SU-DHL-6 (cell line): ENCODE measurements at regions not wholly inside any gene's neighbourhood (a gene's known extent, or its start where the extent isn't known, plus 50 kb on each side); places are given as distances from the start of the nearest gene placed in this dataset.

Source experiments
- H2AFZ ChIP-seq: fragments of 200-600 bp; sonication (generic); 2 replicates; pipeline ENCODE4 v1.6.1; 2014; ENCODE audit warnings: low read depth, mild to moderate bottlenecking, moderate library complexity, mixed read lengths, antibody characterized with exemption, low read length; ENCODE audit not compliant: severe bottlenecking
- H3F3A ChIP-seq: fragments of 200-600 bp; shearing (Covaris generic); 2 replicates; pipeline ENCODE4 v1.6.0; 2016; ENCODE audit warnings: antibody characterized with exemption, mild to moderate bottlenecking; ENCODE audit not compliant: insufficient read depth
- H3K27ac ChIP-seq: fragments of 200-600 bp; sonication (generic); 2 replicates; pipeline ENCODE4 v1.5.1; 2016; ENCODE audit warnings: low read depth, mild to moderate bottlenecking, low read length, moderate library complexity, mixed read lengths
- H3K27me3 ChIP-seq: fragments of 200-600 bp; sonication (generic), shearing (Covaris generic); 2 replicates; pipeline ENCODE4 v1.6.0; 2014; ENCODE audit warnings: mild to moderate bottlenecking, low read length
- H3K36me3 ChIP-seq: fragments of 200-600 bp; sonication (generic); 2 replicates; pipeline ENCODE4 v1.6.1; 2014; ENCODE audit warnings: mild to moderate bottlenecking, low read length, mixed read lengths
- H3K4me2 ChIP-seq: fragments of 300-600, 200-600 bp; shearing (Covaris generic), sonication (generic); 2 replicates; pipeline ENCODE4 v1.6.0; 2014; ENCODE audit warnings: low read length, low read depth, mild to moderate bottlenecking; ENCODE audit not compliant: poor library complexity, severe bottlenecking
- H3K4me3 ChIP-seq: fragments of 200-600 bp; sonication (generic); 2 replicates; pipeline ENCODE4 v1.5.1; 2014; ENCODE audit warnings: antibody characterized with exemption, low read length, mild to moderate bottlenecking, mixed read lengths; ENCODE audit not compliant: insufficient read depth, poor library complexity, severe bottlenecking
- H3K79me2 ChIP-seq: fragments of 200-600 bp; sonication (generic); 2 replicates; pipeline ENCODE4 v1.6.1; 2014; ENCODE audit warnings: mild to moderate bottlenecking, low read length, moderate library complexity; ENCODE audit not compliant: insufficient read depth
- H3K9ac ChIP-seq: fragments of 200-600 bp; sonication (generic); 2 replicates; pipeline ENCODE4 v1.7.0; 2014; ENCODE audit warnings: mild to moderate bottlenecking, low read length
- H3K9me2 ChIP-seq: fragments of 200-600 bp; sonication (generic); replicated peaks from 2 replicates; pipeline ENCODE4 v1.6.1; 2014; ENCODE audit warnings: low read length; ENCODE audit not compliant: insufficient read depth
- H3K9me3 ChIP-seq: fragments of 200-600 bp; sonication (generic); 2 replicates; pipeline ENCODE4 v1.6.1; 2014; ENCODE audit warnings: low read length, mixed read lengths; ENCODE audit not compliant: insufficient read depth
- H4K20me1 ChIP-seq: fragments of 200-600 bp; sonication (generic); 2 replicates; pipeline ENCODE4 v1.6.1; 2014; ENCODE audit warnings: low read depth, mild to moderate bottlenecking, antibody characterized with exemption, low read length, moderate library complexity, mixed read lengths
- CTCF ChIP-seq: fragments of 200-600 bp; sonication (generic); IDR thresholded peaks from one replicate; pipeline ENCODE4 v1.5.1; 2017; ENCODE audit warnings: antibody characterized with exemption, mild to moderate bottlenecking, low read length, moderate library complexity; ENCODE audit not compliant: insufficient read depth, poor library complexity, severe bottlenecking
- EZH2phosphoT487 ChIP-seq: fragments of 200-600 bp; sonication (generic), shearing (Covaris generic); conservative IDR thresholded peaks from 2 replicates; pipeline ENCODE4 v1.6.1; 2018; ENCODE audit warnings: mild to moderate bottlenecking, antibody characterized with exemption, low read length, moderate library complexity, mixed read lengths

- no peaks in the 10 kb centered on the region for H3K79me2 ChIP-seq
- no peaks in the 10 kb centered on the region for H4K20me1 ChIP-seq
- no peak overlapping the region for H3K9ac ChIP-seq
- no peak overlapping the region for H3K4me2 ChIP-seq
- H3K9me2 ChIP-seq, result no peaks in the 10 kb centered on the region
- H2AFZ ChIP-seq, result no peak overlapping the region
- no peak overlapping the region for H3K4me3 ChIP-seq
- H3K9me3 ChIP-seq, result no peaks in the 10 kb centered on the region
- no peaks in the 10 kb centered on the region for H3K36me3 ChIP-seq
- no peak overlapping the region for H3K27ac ChIP-seq
- H3K27me3 ChIP-seq, result no peaks in the 10 kb centered on the region
- TF ChIP-seq CTCF, result no peak
- no peak for TF ChIP-seq EZH2phosphoT487
- H3F3A ChIP-seq, result no peaks in the 10 kb centered on the region
These were observed 1333.1 kb upstream of the TENM4 start for GRCh38 chr11:80773919-80774318.

- Histone ChIP-seq H3K9ac (no peak overlapping the region), H3F3A (no peaks in the 10 kb centered on the region), H2AFZ (no peak overlapping the region), H3K4me2 (no peak overlapping the region), H3K27me3 (no peaks in the 10 kb centered on the region), H3K9me2 (no peaks in the 10 kb centered on the region), H3K79me2 (no peaks in the 10 kb centered on the region), H3K36me3 (no peaks in the 10 kb centered on the region), H4K20me1 (no peaks in the 10 kb centered on the region), H3K4me3 (no peak overlapping the region), H3K9me3 (no peaks in the 10 kb centered on the region), H3K27ac (no peak overlapping the region)
- TF ChIP-seq EZH2phosphoT487, result no peak
- TF ChIP-seq CTCF, result no peak
These were observed 1330.2 kb upstream of the TENM4 start for GRCh38 chr11:80771017-80771416.

DNA sequence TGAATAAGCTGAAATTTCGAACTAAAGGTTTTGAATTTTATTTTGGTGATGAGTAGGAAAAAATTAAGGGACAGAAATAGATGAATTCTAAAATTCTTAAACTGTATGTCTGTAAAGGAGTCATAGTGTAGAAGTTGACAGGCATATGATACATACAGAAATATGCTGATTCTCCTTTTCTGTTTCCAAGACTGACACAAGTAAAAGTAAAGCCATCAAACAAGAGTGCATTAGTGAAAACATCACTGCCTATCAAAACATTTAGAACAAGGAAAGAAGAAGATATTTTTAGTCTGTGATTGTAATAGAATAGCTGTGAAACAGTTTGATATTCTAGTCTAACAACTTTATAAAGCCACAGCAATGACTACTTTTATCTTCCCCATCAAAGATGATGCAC lies 1318.0 kb upstream of the TENM4 start:
- TF ChIP-seq CTCF, result no peak
- TF ChIP-seq EZH2phosphoT487, result no peak
- H3K27me3 ChIP-seq, result no peaks in the 10 kb centered on the region
- no peak overlapping the region for H3K4me3 ChIP-seq

More for the DNA sequence above, 1318.0 kb upstream of the TENM4 start:
- Histone ChIP-seq H3K9me2 (no peaks in the 10 kb centered on the region), H3K79me2 (no peaks in the 10 kb centered on the region), H2AFZ (no peak overlapping the region), H3K9me3 (no peaks in the 10 kb centered on the region), H4K20me1 (no peaks in the 10 kb centered on the region), H3K4me2 (no peak overlapping the region), H3K36me3 (no peaks in the 10 kb centered on the region), H3K27ac (no peak overlapping the region), H3F3A (no peaks in the 10 kb centered on the region), H3K9ac (no peak overlapping the region)
